ENCODE measurements at regions not wholly inside any gene's neighbourhood (a gene's known extent, or its start where the extent isn't known, plus 50 kb on each side); places are given as distances from the start of the nearest gene placed in this dataset.
"Not testable (repeated sequence)": the region's sequence is repeated elsewhere in the genome, so short reads cannot be mapped to it uniquely, and the experiment has no call there.

GRCh38 chr6:15001326-15001910 is 244.5 kb upstream of the JARID2 start:
- DNase-seq, result no peak

GRCh38 chr6:15008269-15008668 is 237.6 kb upstream of the JARID2 start:
- no peak for DNase-seq

GRCh38 chr6:15014958-15015357 is 230.9 kb upstream of the JARID2 start:
- no peak for DNase-seq

- DNase-seq, result no peak
Observed at GRCh38 chr6:15016813-15017212, 229.1 kb upstream of the JARID2 start.

GRCh38 chr6:15017261-15017660 is 228.6 kb upstream of the JARID2 start:
- peak; percentile 8 for DNase-seq

GRCh38 chr6:15017803-15018202 is 228.1 kb upstream of the JARID2 start:
- no peak for DNase-seq

- DNase-seq, result no peak
Observed at GRCh38 chr6:15020119-15020770, 225.6 kb upstream of the JARID2 start.

GRCh38 chr6:15021074-15021473 is 224.8 kb upstream of the JARID2 start:
- no peak for DNase-seq

- not testable (repeated sequence) for DNase-seq
Observed at GRCh38 chr6:15023018-15023417, 222.9 kb upstream of the JARID2 start.

- no peak for DNase-seq
Observed at GRCh38 chr6:15023448-15023847, 222.4 kb upstream of the JARID2 start.

- no peak for DNase-seq
Observed at GRCh38 chr6:15025446-15025845, 220.4 kb upstream of the JARID2 start.

GRCh38 chr6:15026832-15027231 is 219.0 kb upstream of the JARID2 start:
- DNase-seq, result peak; percentile 18

GRCh38 chr6:15027472-15027871 is 218.4 kb upstream of the JARID2 start:
- no peak for DNase-seq

- no peak for DNase-seq
Observed at GRCh38 chr6:15032015-15032414, 213.9 kb upstream of the JARID2 start.

GRCh38 chr6:15033850-15034203 is 212.0 kb upstream of the JARID2 start:
- no peak for DNase-seq

GRCh38 chr6:15036690-15037245 is 209.1 kb upstream of the JARID2 start:
- no peak for DNase-seq

- DNase-seq, result no peak
Observed at GRCh38 chr6:15037253-15037652, 208.6 kb upstream of the JARID2 start.

- no peak for DNase-seq
Observed at GRCh38 chr6:15038013-15038791, 207.7 kb upstream of the JARID2 start.

- DNase-seq, result no peak
Observed at GRCh38 chr6:15039136-15039535, 206.7 kb upstream of the JARID2 start.

GRCh38 chr6:15042938-15043337 is 202.9 kb upstream of the JARID2 start:
- DNase-seq, result no peak

GRCh38 chr6:15044146-15044882 is 201.6 kb upstream of the JARID2 start:
- DNase-seq, result no peak

- no peak for DNase-seq
Observed at GRCh38 chr6:15044948-15045347, 200.9 kb upstream of the JARID2 start.

- DNase-seq, result no peak
Observed at GRCh38 chr6:15046751-15047150, 199.1 kb upstream of the JARID2 start.

Measured in EL (cell line).